Urothelium cell line (cell line): ENCODE measurements at regions not wholly inside any gene's neighbourhood (a gene's known extent, or its start where the extent isn't known, plus 50 kb on each side); places are given as distances from the start of the nearest gene placed in this dataset.
A peak's percentile ranks its signal among the peaks of the same experiment; 100 is the strongest.
"Not testable (repeated sequence)": the region's sequence is repeated elsewhere in the genome, so short reads cannot be mapped to it uniquely, and the experiment has no call there.

ENCODE experiments used
- DNase-seq: peaks from one replicate; pipeline ENCODE4 v3.0.0; 2011; ENCODE audit warnings: low spot score, mixed read lengths
- FAIRE-seq: peaks from 2 replicates; lab custom pipeline; 2011; peaks lifted over from hg19 to GRCh38; lab: Jason Lieb, UNC

GRCh38 chr1:9459816-9460407, 79.4 kb upstream of the SLC25A33 start:
- DNase-seq (no peak), FAIRE-seq (no peak)

- no peak for DNase-seq
- FAIRE-seq, result no peak
Observed at GRCh38 chr1:9465640-9466039, 73.6 kb upstream of the SLC25A33 start.

GRCh38 chr1:9466780-9467758, 72.2 kb upstream of the SLC25A33 start:
- DNase-seq (no peak), FAIRE-seq (no peak)

GRCh38 chr1:9469882-9470281, 69.4 kb upstream of the SLC25A33 start:
- not testable (repeated sequence) for DNase-seq, FAIRE-seq

- FAIRE-seq (no peak), DNase-seq (no peak)
Observed at GRCh38 chr1:9471679-9472078, 67.6 kb upstream of the SLC25A33 start.

- no peak for FAIRE-seq
- no peak for DNase-seq
Observed at GRCh38 chr1:9472386-9473031, 66.8 kb upstream of the SLC25A33 start.

GRCh38 chr1:9473032-9473807, 66.0 kb upstream of the SLC25A33 start:
- DNase-seq, result peak; percentile 95

GRCh38 chr1:9475061-9475627, 64.1 kb upstream of the SLC25A33 start:
- DNase-seq, result no peak
- FAIRE-seq, result no peak

More at GRCh38 chr1:9473032-9473807, 66.0 kb upstream of the SLC25A33 start:
- FAIRE-seq, result peak; percentile 88

- FAIRE-seq, result no peak
- peak; percentile 37 for DNase-seq
Observed at GRCh38 chr1:9476790-9477463, 62.3 kb upstream of the SLC25A33 start.

GRCh38 chr1:9477535-9477934, 61.7 kb upstream of the SLC25A33 start:
- no peak for DNase-seq
- peak; percentile 99 for FAIRE-seq

- FAIRE-seq (no peak), DNase-seq (no peak)
Observed at GRCh38 chr1:9478021-9478420, 61.2 kb upstream of the SLC25A33 start.

- DNase-seq (no peak), FAIRE-seq (no peak)
Observed at GRCh38 chr1:9481048-9481447, 58.2 kb upstream of the SLC25A33 start.

GRCh38 chr1:9482403-9482802, 56.9 kb upstream of the SLC25A33 start:
- FAIRE-seq (no peak), DNase-seq (no peak)

GRCh38 chr1:9482816-9483572, 56.3 kb upstream of the SLC25A33 start:
- no peak for DNase-seq
- FAIRE-seq, result no peak

- DNase-seq, result no peak
- no peak for FAIRE-seq
Observed at GRCh38 chr1:9486466-9487140, 52.7 kb upstream of the SLC25A33 start.
